Osteoblast (primary cell): ENCODE measurements at regions not wholly inside any gene's neighbourhood (a gene's known extent, or its start where the extent isn't known, plus 50 kb on each side); places are given as distances from the start of the nearest gene placed in this dataset.

ENCODE experiments used
- DNase-seq: peaks from one replicate; pipeline ENCODE4 v3.0.0; 2011; ENCODE audit warnings: low spot score, mixed read lengths; ENCODE audit not compliant: insufficient read length; ENCODE audit errors: missing footprints
- H2AFZ ChIP-seq: 2 replicates; pipeline ENCODE4 v1.6.0; 2011; ENCODE audit warnings: mild to moderate bottlenecking, low read length
- H3K27ac ChIP-seq: 2 replicates; pipeline ENCODE4 v1.5.1; 2011; ENCODE audit warnings: mild to moderate bottlenecking, low read depth, low read length, moderate library complexity
- H3K27me3 ChIP-seq: 2 replicates; pipeline ENCODE4 v1.6.0; 2012; ENCODE audit warnings: mild to moderate bottlenecking, control low read depth, inconsistent platforms, low read length, moderate library complexity; ENCODE audit not compliant: insufficient read depth
- H3K36me3 ChIP-seq: 2 replicates; pipeline ENCODE4 v1.5.1; 2011; ENCODE audit warnings: mild to moderate bottlenecking, low read length, control low read depth, moderate library complexity; ENCODE audit not compliant: insufficient read depth
- H3K4me1 ChIP-seq: 2 replicates; pipeline ENCODE4 v1.5.1; 2011; ENCODE audit warnings: mild to moderate bottlenecking, low read length, control low read depth, moderate library complexity; ENCODE audit not compliant: insufficient read depth
- H3K4me2 ChIP-seq: 2 replicates; pipeline ENCODE4 v1.6.0; 2011; ENCODE audit warnings: mild to moderate bottlenecking, low read length; ENCODE audit not compliant: insufficient read depth
- H3K4me3 ChIP-seq: fragments of 200-600 bp; sonication (generic); 3 replicates; pipeline ENCODE4 v1.5.1; 2012; ENCODE audit warnings: mild to moderate bottlenecking, low read length, inconsistent platforms; ENCODE audit not compliant: insufficient read depth
- H3K79me2 ChIP-seq: 2 replicates; pipeline ENCODE4 v1.6.0; 2012; ENCODE audit warnings: mild to moderate bottlenecking, low read length, control low read depth, inconsistent platforms; ENCODE audit not compliant: insufficient read depth
- H3K9me3 ChIP-seq: 2 replicates; pipeline ENCODE4 v1.5.1; 2011; ENCODE audit warnings: low read depth, low read length, control low read depth
- H4K20me1 ChIP-seq: 2 replicates; pipeline ENCODE4 v1.6.0; 2012; ENCODE audit warnings: mild to moderate bottlenecking, low read length, control low read depth; ENCODE audit not compliant: insufficient read depth
- CTCF ChIP-seq: IDR thresholded peaks from 2 replicates; pipeline ENCODE4 v1.5.1; 2011; ENCODE audit warnings: mild to moderate bottlenecking, low read depth, low read length, moderate library complexity; ENCODE audit errors: extremely low read depth

GRCh38 chr4:183828125-183828524 lies 77.0 kb upstream of the STOX2 start:
- no peak overlapping the region for H2AFZ ChIP-seq
- no peaks in the 10 kb centered on the region for H3K9me3 ChIP-seq
- no peaks in the 10 kb centered on the region for H3K27me3 ChIP-seq
- H3K4me3 ChIP-seq, result no peak overlapping the region
- H3K27ac ChIP-seq, result no peak overlapping the region
- no peaks in the 10 kb centered on the region for H4K20me1 ChIP-seq
- H3K4me1 ChIP-seq, result no peaks in the 10 kb centered on the region
- no peak for DNase-seq
- H3K36me3 ChIP-seq, result no peaks in the 10 kb centered on the region
- no peak overlapping the region for H3K4me2 ChIP-seq
- TF ChIP-seq CTCF, result no peak
- no peaks in the 10 kb centered on the region for H3K79me2 ChIP-seq

- no peaks in the 10 kb centered on the region for H3K36me3 ChIP-seq
- H3K4me2 ChIP-seq, result no peak overlapping the region
- no peaks in the 10 kb centered on the region for H3K79me2 ChIP-seq
Observed at GRCh38 chr4:183828839-183829238, 76.3 kb upstream of the STOX2 start.

GRCh38 chr4:183830438-183830985 lies 74.6 kb upstream of the STOX2 start:
- no peaks in the 10 kb centered on the region for H3K4me1 ChIP-seq
- no peaks in the 10 kb centered on the region for H3K27me3 ChIP-seq
- no peaks in the 10 kb centered on the region for H3K36me3 ChIP-seq
- no peak for TF ChIP-seq CTCF
- no peaks in the 10 kb centered on the region for H3K79me2 ChIP-seq
- no peak for DNase-seq
- H3K27ac ChIP-seq, result no peak overlapping the region
- H2AFZ ChIP-seq, result no peak overlapping the region
- no peaks in the 10 kb centered on the region for H3K9me3 ChIP-seq
- no peak overlapping the region for H3K4me3 ChIP-seq
- H4K20me1 ChIP-seq, result no peaks in the 10 kb centered on the region
- no peak overlapping the region for H3K4me2 ChIP-seq

More at GRCh38 chr4:183828839-183829238, 76.3 kb upstream of the STOX2 start:
- no peak for DNase-seq
- H3K27ac ChIP-seq, result no peak overlapping the region
- TF ChIP-seq CTCF, result no peak
- H4K20me1 ChIP-seq, result no peaks in the 10 kb centered on the region
- H3K27me3 ChIP-seq, result no peaks in the 10 kb centered on the region
- H3K4me1 ChIP-seq, result no peaks in the 10 kb centered on the region
- H2AFZ ChIP-seq, result no peak overlapping the region
- H3K9me3 ChIP-seq, result no peaks in the 10 kb centered on the region
- H3K4me3 ChIP-seq, result no peak overlapping the region

- H2AFZ ChIP-seq, result no peak overlapping the region
- DNase-seq, result no peak
- no peaks in the 10 kb centered on the region for H3K4me1 ChIP-seq
- H3K4me3 ChIP-seq, result no peak overlapping the region
- no peaks in the 10 kb centered on the region for H3K36me3 ChIP-seq
- no peaks in the 10 kb centered on the region for H3K27me3 ChIP-seq
- H4K20me1 ChIP-seq, result no peaks in the 10 kb centered on the region
- H3K4me2 ChIP-seq, result no peak overlapping the region
- no peaks in the 10 kb centered on the region for H3K79me2 ChIP-seq
- H3K27ac ChIP-seq, result no peak overlapping the region
- no peaks in the 10 kb centered on the region for H3K9me3 ChIP-seq
- no peak for TF ChIP-seq CTCF
Observed at GRCh38 chr4:183831026-183831446, 74.1 kb upstream of the STOX2 start.
